HEK293T (cell line): ENCODE measurements at regions not wholly inside any gene's neighbourhood (a gene's known extent, or its start where the extent isn't known, plus 50 kb on each side); places are given as distances from the start of the nearest gene placed in this dataset.

Experiments used
- ELF4 ChIP-seq: fragments of 450-650 bp; IDR thresholded peaks from 2 replicates; pipeline ENCODE4 v1.6.1; 2017; ENCODE audit warnings: antibody characterized with exemption
- FOXA1 ChIP-seq: fragments of 450-650 bp; IDR thresholded peaks from 2 replicates; pipeline ENCODE4 v1.6.1; 2016; ENCODE audit warnings: mild to moderate bottlenecking
- FOXK2 ChIP-seq: fragments of 450-650 bp; IDR thresholded peaks from 2 replicates; pipeline ENCODE4 v1.6.1; 2016; ENCODE audit warnings: mild to moderate bottlenecking
- SP1 ChIP-seq: fragments of 450-650 bp; IDR thresholded peaks from 2 replicates; pipeline ENCODE4 v1.6.1; 2017
- SUZ12 ChIP-seq: fragments of 450-650 bp; IDR thresholded peaks from 2 replicates; pipeline ENCODE4 v1.6.1; 2016; ENCODE audit warnings: mild to moderate bottlenecking
- TARDBP ChIP-seq: fragments of 450-650 bp; IDR thresholded peaks from 2 replicates; pipeline ENCODE4 v1.6.1; 2016

DNA sequence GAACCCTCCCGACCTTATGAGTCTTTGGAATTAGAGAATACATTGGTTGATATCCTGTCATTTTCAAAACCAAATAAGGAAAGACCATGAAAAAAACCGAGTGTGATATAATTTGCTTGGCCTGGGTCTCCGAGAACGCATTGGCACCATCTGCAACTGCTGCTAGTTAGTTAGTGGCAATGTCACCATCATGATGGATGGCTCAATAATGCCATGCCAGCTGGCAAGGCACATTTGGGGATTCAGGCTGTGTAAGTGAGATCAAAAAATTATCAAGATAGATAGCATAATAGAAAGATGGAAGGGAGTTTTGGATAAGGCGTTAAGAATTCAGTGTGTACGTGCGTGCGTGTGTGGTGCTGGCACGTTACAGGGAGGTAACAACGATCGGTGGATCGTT is 134.7 kb upstream of the TCERG1L start:
- TF ChIP-seq FOXA1 (no peak), TARDBP (no peak), SP1 (no peak), ELF4 (no peak), FOXK2 (no peak), SUZ12 (no peak)
